22Rv1 (cell line): ENCODE measurements at regions not wholly inside any gene's neighbourhood (a gene's known extent, or its start where the extent isn't known, plus 50 kb on each side); places are given as distances from the start of the nearest gene placed in this dataset.

Experiments
- H3K27ac ChIP-seq: fragments of 450-650 bp; 2 replicates; pipeline ENCODE4 v1.5.1; 2017
- ZFX ChIP-seq: fragments of 450-650 bp; IDR thresholded peaks from 2 replicates; pipeline ENCODE4 v1.6.1; 2017; ENCODE audit warnings: antibody characterized with exemption, borderline replicate concordance
- TF ChIP-seq, protein P1 (sequence below): fragments of 450-650 bp; IDR thresholded peaks from 2 replicates; pipeline ENCODE4 v1.5.1; 2017; ENCODE audit warnings: mild to moderate bottlenecking

DNA sequence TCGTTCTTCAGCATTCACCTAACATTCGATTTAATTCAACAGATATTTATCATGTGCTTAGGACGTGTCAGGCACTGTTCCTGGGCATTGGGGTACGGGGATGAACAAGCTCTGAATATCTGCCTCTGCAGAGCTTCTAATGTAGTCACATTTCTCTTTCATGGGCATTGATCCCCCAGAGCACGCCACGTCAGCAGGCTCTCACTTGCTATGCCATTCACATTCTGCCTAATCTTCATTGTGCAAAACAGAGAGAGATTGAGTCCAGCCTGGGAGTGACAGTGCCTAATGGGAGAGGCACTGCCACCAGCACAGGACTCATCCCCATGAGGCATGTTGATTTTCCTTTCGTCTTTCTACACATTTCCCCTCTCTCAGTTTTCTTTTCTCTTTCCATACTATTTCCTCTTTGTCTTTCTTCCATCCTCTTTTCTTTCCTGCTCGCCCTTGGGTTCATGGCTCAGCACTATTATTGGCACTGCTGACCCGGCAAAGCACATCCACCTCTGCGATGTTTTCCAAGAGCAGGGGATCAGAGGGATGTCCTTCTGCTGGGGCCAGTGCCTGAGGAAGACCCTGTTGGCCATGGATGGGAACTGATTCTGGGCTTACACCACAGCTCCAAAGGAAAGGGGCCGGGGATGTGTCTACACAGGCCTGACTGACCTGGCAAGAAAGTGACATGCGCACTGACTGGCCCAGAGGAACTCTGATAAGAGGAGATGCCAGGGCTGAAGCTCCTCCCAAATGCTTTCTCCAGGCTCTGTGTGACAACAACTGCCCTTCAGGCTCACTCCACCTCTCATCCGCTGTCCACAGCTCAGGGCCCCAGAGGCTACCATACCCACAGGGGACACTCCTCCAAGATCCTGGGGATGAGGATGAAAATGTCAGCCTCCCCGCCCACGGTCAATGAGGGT is 195.9 kb downstream of the TOMM20 start:
- H3K27ac ChIP-seq: no peak overlapping the region
- TF ChIP-seq ZFX: no peak
- TF ChIP-seq, protein P1, sequence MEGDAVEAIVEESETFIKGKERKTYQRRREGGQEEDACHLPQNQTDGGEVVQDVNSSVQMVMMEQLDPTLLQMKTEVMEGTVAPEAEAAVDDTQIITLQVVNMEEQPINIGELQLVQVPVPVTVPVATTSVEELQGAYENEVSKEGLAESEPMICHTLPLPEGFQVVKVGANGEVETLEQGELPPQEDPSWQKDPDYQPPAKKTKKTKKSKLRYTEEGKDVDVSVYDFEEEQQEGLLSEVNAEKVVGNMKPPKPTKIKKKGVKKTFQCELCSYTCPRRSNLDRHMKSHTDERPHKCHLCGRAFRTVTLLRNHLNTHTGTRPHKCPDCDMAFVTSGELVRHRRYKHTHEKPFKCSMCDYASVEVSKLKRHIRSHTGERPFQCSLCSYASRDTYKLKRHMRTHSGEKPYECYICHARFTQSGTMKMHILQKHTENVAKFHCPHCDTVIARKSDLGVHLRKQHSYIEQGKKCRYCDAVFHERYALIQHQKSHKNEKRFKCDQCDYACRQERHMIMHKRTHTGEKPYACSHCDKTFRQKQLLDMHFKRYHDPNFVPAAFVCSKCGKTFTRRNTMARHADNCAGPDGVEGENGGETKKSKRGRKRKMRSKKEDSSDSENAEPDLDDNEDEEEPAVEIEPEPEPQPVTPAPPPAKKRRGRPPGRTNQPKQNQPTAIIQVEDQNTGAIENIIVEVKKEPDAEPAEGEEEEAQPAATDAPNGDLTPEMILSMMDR: no peak

DNA sequence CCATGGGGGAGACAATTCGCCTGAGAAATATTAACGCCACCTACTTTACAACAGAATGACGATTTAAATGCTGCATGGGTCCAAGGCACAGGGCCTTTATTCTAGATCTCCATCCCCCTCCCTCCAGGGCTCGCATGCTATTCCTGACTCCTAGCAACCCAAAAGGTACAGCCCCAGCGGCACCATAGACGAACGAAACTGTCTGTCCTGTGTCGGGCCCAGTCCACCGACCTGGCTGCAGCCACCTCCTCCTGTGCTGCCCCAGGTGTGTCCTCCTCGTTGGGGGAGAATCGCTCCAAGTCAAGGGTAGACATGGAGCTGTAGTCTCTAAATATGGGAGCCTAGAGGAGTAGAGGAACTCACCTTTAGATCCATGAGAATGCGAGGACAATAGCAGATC is 196.5 kb downstream of the TOMM20 start:
- H3K27ac ChIP-seq: no peak overlapping the region
- TF ChIP-seq ZFX: no peak
- TF ChIP-seq, protein P1: no peak

- H3K27ac ChIP-seq: no peak overlapping the region
- TF ChIP-seq, protein P1: no peak
- no peak for TF ChIP-seq ZFX
These were observed 197.1 kb downstream of the TOMM20 start for GRCh38 chr1:234931404-234931973.

DNA sequence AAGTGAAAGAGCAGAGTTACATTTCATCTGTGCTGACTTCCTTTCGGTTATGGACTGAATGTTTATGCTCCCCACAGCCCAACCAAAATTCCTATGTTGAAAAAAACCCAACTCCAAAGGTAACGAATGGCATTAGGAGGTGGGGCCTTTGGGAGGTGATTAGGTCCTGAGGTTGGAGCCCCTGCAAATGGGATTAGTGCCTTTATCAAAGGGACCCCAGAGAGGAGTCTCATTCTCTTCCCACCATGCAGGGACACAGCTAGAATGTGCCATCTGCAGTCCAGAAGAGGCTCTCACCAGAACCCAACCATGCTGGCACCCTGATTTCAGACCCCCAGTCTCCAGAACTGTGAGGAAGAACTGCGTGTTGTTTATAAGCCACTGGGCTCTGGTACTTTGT is 199.3 kb downstream of the TOMM20 start:
- no peak overlapping the region for H3K27ac ChIP-seq
- TF ChIP-seq, protein P1: no peak
- TF ChIP-seq ZFX: no peak

- no peak overlapping the region for H3K27ac ChIP-seq
- TF ChIP-seq, protein P1: no peak
- no peak for TF ChIP-seq ZFX
These were observed 200.0 kb downstream of the TOMM20 start for GRCh38 chr1:234928642-234929041.

GRCh38 chr1:234927971-234928640 is 200.5 kb downstream of the TOMM20 start:
- H3K27ac ChIP-seq: no peak overlapping the region
- no peak for TF ChIP-seq ZFX
- TF ChIP-seq, protein P1: no peak
